Sigmoid colon (tissue), 6 donors: ENCODE measurements at regions not wholly inside any gene's neighbourhood (a gene's known extent, or its start where the extent isn't known, plus 50 kb on each side); places are given as distances from the start of the nearest gene placed in this dataset.

Experiments
- DNase-seq: peaks from one replicate; pipeline ENCODE4 v3.0.0-alpha.2; 2019
- H3K27ac ChIP-seq, 4 donors: fragments of 200-600 bp; sonication (generic); one replicate each; pipeline ENCODE4 v1.5.1; 2016 to 2019; ENCODE audit warnings: mild to moderate bottlenecking in 1 of 4
- H3K27me3 ChIP-seq, 3 donors: fragments of 200-600 bp; sonication (generic); one replicate each; pipeline ENCODE4 v1.5.1; 2019; ENCODE audit warnings: mild to moderate bottlenecking in 1 of 3
- H3K36me3 ChIP-seq, 4 donors: fragments of 200-600 bp; sonication (generic); one replicate each; pipeline ENCODE4 v1.5.1; 2016 to 2019
- H3K4me1 ChIP-seq, 4 donors: fragments of 200-600 bp; sonication (generic); one replicate each; pipeline ENCODE4 v1.5.1; 2017 to 2019
- H3K4me3 ChIP-seq, 4 donors: fragments of 200-600 bp; sonication (generic); one replicate each; pipeline ENCODE4 v1.5.1; 2017 to 2019; ENCODE audit warnings: mild to moderate bottlenecking in 2 of 4, moderate library complexity in 1 of 4
- H3K9me3 ChIP-seq, 4 donors: fragments of 200-600 bp in 3 of 4; sonication (generic) in 3 of 4; one replicate each; pipeline versions ENCODE4 v1.5.1 to v1.6.1; 2013 to 2019
- CTCF ChIP-seq, 4 experiments: fragments of 450-650 bp in 3 of 4; fragments of 200-600 bp in 1 of 4; IDR thresholded peaks; one replicate each; pipeline ENCODE4 v1.5.1; 2016 to 2019; ENCODE audit warnings: antibody characterized with exemption in 4 of 4, mild to moderate bottlenecking in 3 of 4, moderate library complexity in 2 of 4
- EP300 ChIP-seq, 4 donors: sonication (generic); formaldehyde crosslinking; IDR thresholded peaks; one replicate each; pipeline ENCODE4 v1.6.1; 2017; ENCODE audit warnings: antibody characterized with exemption in 4 of 4
- POLR2A ChIP-seq, 2 donors: fragments of 450-650 bp; IDR thresholded peaks; one replicate each; pipeline ENCODE4 v1.6.1; 2016; ENCODE audit warnings: antibody characterized with exemption in 2 of 2, mild to moderate bottlenecking in 2 of 2, moderate library complexity in 2 of 2
- POLR2AphosphoS5 ChIP-seq, 4 donors: sonication (generic); formaldehyde crosslinking; IDR thresholded peaks; one replicate each; pipeline ENCODE4 v1.6.1; 2017; ENCODE audit warnings: antibody characterized with exemption in 4 of 4
- WGBS, 2 donors: extraction: QIAGEN DNeasy Blood & Tissue Kit; methylation state at CpG; one replicate each; pipeline ENCODE4 v1.1.7; 2013; 5-methylcytosine and 5-hydroxymethylcytosine counted together
- intact Hi-C: fragments of 100-400 bp; cut with DNase I; formaldehyde crosslinking; loops from one replicate; pipeline ENCODE4 v1.15.1; 2023
- donor health status: healthy with polysubstance abuse.
- donor health status: healthy.

GRCh38 chr11:47911149-47911548 lies 63.0 kb upstream of the NUP160 start:
- intact Hi-C loops, result no loop called here
- Histone ChIP-seq H3K27me3 (no peaks in the 10 kb centered on the region), H3K36me3 (no peaks in the 10 kb centered on the region), H3K4me1 (peaks cover 0 to 2% (median 0%) of the 10 kb centered on the region in 4 donors), H3K9me3 (no peaks in the 10 kb centered on the region), H3K4me3 (no peak overlapping the region), H3K27ac (no peak overlapping the region)
- 94 to 100% methylated on average over 2 of the region's 4 CpGs for WGBS, 2 donors
- DNase-seq, result no peak
- no peak for TF ChIP-seq POLR2A (IDR thresholded peaks at IDR 0.05)
- no peak for TF ChIP-seq EP300 (IDR thresholded peaks at IDR 0.05)
- no peak for TF ChIP-seq POLR2AphosphoS5 (IDR thresholded peaks at IDR 0.05)
- TF ChIP-seq CTCF (IDR thresholded peaks at IDR 0.05), result no peak

GRCh38 chr11:47908198-47908597 lies 60.0 kb upstream of the NUP160 start:
- TF ChIP-seq POLR2AphosphoS5 (IDR thresholded peaks at IDR 0.05) (no peak), EP300 (IDR thresholded peaks at IDR 0.05) (no peak), CTCF (IDR thresholded peaks at IDR 0.05) (no peak), POLR2A (IDR thresholded peaks at IDR 0.05) (no peak)
- Histone ChIP-seq H3K36me3 (no peaks in the 10 kb centered on the region), H3K27me3 (no peaks in the 10 kb centered on the region), H3K4me1 (no peaks in the 10 kb centered on the region), H3K27ac (peak overlapping the region in 1 of 4 donors; percentile 46), H3K4me3 (no peak overlapping the region), H3K9me3 (no peaks in the 10 kb centered on the region)
- intact Hi-C loops, result no loop called here
- no peak for DNase-seq
- 46 to 57% methylated on average over 5 of the region's 5 CpGs for WGBS, 2 donors

GRCh38 chr11:47907499-47907898 lies 59.3 kb upstream of the NUP160 start:
- Histone ChIP-seq H3K4me3 (no peak overlapping the region), H3K9me3 (no peaks in the 10 kb centered on the region), H3K27me3 (no peaks in the 10 kb centered on the region), H3K27ac (peak overlapping the region in 1 of 4 donors; percentile 46), H3K36me3 (no peaks in the 10 kb centered on the region), H3K4me1 (no peaks in the 10 kb centered on the region)
- no peak for DNase-seq
- intact Hi-C loops, result no loop called here
- WGBS, 2 donors, result 83 to 89% methylated on average over 5 of the region's 5 CpGs
- TF ChIP-seq CTCF (IDR thresholded peaks at IDR 0.05) (no peak), POLR2AphosphoS5 (IDR thresholded peaks at IDR 0.05) (peak in 1 of 4 donors; percentile 51), POLR2A (IDR thresholded peaks at IDR 0.05) (no peak), EP300 (IDR thresholded peaks at IDR 0.05) (no peak)

GRCh38 chr11:47906066-47906465 lies 57.9 kb upstream of the NUP160 start:
- Histone ChIP-seq H3K4me1 (no peaks in the 10 kb centered on the region), H3K36me3 (no peaks in the 10 kb centered on the region), H3K4me3 (no peak overlapping the region), H3K27me3 (no peaks in the 10 kb centered on the region), H3K27ac (no peak overlapping the region), H3K9me3 (no peaks in the 10 kb centered on the region)
- 87 to 89% methylated on average over 6 of the region's 6 CpGs for WGBS, 2 donors
- intact Hi-C loops, result no loop called here
- TF ChIP-seq POLR2A (IDR thresholded peaks at IDR 0.05), result no peak
- TF ChIP-seq EP300 (IDR thresholded peaks at IDR 0.05), result no peak
- TF ChIP-seq POLR2AphosphoS5 (IDR thresholded peaks at IDR 0.05), result no peak
- TF ChIP-seq CTCF (IDR thresholded peaks at IDR 0.05), result no peak
- no peak for DNase-seq

- 90 to 91% methylated on average over 22 of the region's 22 CpGs for WGBS, 2 donors
- H3K36me3 ChIP-seq, result no peaks in the 10 kb centered on the region
- no peaks in the 10 kb centered on the region for H3K27me3 ChIP-seq
- no peak overlapping the region for H3K4me3 ChIP-seq
- no peak for DNase-seq
- intact Hi-C loops, result no loop called here
- no peaks in the 10 kb centered on the region for H3K9me3 ChIP-seq
- H3K27ac ChIP-seq, result no peak overlapping the region
- H3K4me1 ChIP-seq, result no peaks in the 10 kb centered on the region
- TF ChIP-seq EP300 (IDR thresholded peaks at IDR 0.05) (no peak), POLR2AphosphoS5 (IDR thresholded peaks at IDR 0.05) (no peak), CTCF (IDR thresholded peaks at IDR 0.05) (no peak), POLR2A (IDR thresholded peaks at IDR 0.05) (no peak)
Observed at GRCh38 chr11:47905358-47906059, 57.4 kb upstream of the NUP160 start.
